ENCODE measurements at regions not wholly inside any gene's neighbourhood (a gene's known extent, or its start where the extent isn't known, plus 50 kb on each side); places are given as distances from the start of the nearest gene placed in this dataset.

DNA sequence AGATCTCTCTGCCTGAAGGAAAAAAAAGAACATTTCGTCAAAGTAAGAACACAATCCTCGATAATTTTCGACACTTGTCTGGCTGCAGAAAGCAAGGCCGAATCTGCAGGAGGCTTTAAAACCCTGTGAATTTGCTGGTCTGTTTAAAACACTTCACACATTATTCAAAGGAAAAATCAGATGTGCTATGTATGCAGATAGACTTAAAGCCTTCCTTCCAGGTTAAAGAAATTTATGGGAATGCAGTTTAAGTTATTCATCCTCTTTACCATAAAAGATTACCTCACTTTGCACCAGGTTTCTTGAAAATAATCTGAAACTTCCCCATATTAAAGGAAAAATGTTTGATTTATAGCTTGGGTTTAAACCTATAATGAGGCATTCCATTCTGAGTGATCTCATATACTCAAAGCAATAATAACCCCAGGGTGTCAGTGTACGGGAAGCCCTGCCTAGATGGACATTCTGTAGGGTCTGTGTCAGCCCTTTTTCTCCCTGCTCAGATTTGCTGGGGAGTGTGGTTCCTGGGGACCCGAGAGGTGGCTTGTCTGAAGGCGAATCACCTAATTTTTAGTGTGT is 323.5 kb upstream of the SLC24A2 start:
- TF ChIP-seq, protein P1, sequence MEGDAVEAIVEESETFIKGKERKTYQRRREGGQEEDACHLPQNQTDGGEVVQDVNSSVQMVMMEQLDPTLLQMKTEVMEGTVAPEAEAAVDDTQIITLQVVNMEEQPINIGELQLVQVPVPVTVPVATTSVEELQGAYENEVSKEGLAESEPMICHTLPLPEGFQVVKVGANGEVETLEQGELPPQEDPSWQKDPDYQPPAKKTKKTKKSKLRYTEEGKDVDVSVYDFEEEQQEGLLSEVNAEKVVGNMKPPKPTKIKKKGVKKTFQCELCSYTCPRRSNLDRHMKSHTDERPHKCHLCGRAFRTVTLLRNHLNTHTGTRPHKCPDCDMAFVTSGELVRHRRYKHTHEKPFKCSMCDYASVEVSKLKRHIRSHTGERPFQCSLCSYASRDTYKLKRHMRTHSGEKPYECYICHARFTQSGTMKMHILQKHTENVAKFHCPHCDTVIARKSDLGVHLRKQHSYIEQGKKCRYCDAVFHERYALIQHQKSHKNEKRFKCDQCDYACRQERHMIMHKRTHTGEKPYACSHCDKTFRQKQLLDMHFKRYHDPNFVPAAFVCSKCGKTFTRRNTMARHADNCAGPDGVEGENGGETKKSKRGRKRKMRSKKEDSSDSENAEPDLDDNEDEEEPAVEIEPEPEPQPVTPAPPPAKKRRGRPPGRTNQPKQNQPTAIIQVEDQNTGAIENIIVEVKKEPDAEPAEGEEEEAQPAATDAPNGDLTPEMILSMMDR (conservative IDR thresholded peaks at IDR 0.05; ENCODE audit: low read depth, low read length), result no peak
- H3K4me3 ChIP-seq (ENCODE audit: low read length), result no peak overlapping the region
- no peak for DNase-seq (ENCODE audit: low read depth)

DNA sequence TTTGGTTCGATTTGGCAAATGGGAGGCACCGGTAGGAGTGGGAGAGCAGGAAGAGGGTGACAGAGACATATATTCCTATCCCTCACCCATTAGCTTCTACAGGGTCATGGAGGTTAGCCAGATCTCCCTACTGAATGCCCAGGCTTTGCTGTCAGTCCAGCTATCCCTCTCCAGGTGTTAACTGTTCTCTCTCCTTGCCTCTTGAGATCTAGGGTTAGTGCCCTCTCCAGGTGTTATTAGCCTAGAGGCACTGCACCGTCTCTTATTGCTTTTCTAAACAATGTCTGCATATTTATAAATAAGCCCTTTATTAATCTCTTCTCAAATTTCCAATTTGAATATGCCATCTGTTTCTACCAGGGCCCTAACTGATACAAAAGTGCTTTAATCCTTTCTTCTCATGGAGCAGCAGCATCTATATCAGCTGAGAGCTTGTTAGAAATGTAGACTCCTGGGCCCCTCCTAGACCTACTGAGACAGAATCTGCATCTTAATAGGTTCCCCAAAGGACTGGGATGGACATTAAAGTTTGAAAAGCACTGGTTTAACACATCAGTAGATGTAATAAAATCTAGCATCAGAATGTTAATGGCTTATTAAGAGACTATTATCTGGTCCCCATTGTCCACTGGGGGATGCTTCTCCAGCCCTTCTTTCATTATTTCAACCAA is 322.5 kb upstream of the SLC24A2 start:
- TF ChIP-seq, protein P1 (conservative IDR thresholded peaks at IDR 0.05; ENCODE audit: low read depth, low read length), result no peak
- H3K4me3 ChIP-seq (ENCODE audit: low read length), result no peak overlapping the region
- DNase-seq (ENCODE audit: low read depth), result no peak

DNA sequence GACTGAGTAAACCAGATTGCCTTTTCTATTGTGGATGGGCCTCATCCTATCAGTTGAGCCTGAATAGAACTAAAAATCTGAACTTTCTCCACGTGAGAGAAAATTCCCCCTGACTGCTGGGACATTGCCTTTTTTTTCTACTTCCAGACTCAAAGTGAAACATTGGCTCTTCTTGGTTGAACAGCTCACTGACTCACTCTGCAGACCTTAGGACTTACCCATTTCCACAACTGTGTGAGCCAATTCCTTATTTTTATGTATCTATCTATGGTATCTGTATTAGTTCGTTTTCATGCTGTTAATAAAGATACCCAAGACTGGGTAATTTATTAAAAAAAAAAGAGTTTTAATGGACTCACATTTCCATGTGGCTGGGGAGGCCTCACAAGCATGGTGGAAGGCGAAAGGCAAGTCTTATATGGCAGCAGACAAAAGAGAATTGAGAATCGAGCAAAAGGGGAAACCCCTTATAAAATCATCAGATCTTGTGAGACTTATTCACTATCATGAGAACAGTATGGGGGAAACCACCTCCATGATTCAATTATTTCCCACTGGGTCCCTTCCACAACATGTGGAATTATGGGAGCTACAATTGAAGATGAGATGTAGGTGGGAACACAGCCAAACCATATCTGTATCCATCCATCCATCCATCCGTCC is 306.7 kb upstream of the SLC24A2 start:
- no peak overlapping the region for H3K4me3 ChIP-seq (ENCODE audit: low read length)
- DNase-seq (ENCODE audit: low read depth), result no peak
- TF ChIP-seq, protein P1 (conservative IDR thresholded peaks at IDR 0.05; ENCODE audit: low read depth, low read length), result no peak

DNA sequence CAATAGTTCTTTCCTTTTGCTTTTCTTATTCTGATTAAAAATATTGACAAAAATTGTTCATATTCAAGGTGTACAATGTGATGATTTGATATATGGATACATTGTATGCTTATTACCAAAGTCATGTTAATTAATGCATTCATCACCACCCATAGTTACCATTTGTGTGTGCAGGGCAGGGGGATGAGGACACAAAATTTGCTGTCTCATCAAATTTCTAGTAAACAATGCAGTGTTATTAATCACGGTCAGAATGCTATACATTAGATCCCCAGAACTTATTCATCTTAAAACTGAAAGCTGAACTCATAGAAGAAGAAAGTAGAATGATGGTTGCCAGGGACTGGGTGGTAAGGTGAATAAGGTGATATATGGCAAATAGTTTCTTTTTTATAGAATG is 303.7 kb upstream of the SLC24A2 start:
- H3K4me3 ChIP-seq (ENCODE audit: low read length), result no peak overlapping the region
- DNase-seq (ENCODE audit: low read depth), result no peak
- TF ChIP-seq, protein P1 (conservative IDR thresholded peaks at IDR 0.05; ENCODE audit: low read depth, low read length), result no peak

DNA sequence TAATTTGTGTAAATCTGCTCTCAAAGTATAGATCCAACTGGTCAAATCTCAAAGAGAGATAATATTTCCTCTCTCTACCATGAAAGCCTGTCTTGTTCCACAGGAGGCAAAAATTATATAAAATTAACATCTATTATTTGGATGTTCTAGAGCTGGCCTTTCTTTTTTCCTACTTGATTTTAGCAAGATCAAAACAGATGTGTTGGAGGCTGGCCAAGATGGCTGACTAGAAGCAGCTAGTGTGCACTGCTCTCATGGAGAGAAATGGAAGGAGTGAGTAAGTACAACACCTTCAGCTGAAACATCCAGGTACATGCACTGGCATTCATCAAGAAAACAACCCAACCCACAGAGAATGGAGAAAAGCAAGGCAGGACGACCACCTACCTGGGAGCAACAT is 298.6 kb upstream of the SLC24A2 start:
- TF ChIP-seq, protein P1 (conservative IDR thresholded peaks at IDR 0.05; ENCODE audit: low read depth, low read length), result no peak
- no peak for DNase-seq (ENCODE audit: low read depth)
- H3K4me3 ChIP-seq (ENCODE audit: low read length), result no peak overlapping the region

DNA sequence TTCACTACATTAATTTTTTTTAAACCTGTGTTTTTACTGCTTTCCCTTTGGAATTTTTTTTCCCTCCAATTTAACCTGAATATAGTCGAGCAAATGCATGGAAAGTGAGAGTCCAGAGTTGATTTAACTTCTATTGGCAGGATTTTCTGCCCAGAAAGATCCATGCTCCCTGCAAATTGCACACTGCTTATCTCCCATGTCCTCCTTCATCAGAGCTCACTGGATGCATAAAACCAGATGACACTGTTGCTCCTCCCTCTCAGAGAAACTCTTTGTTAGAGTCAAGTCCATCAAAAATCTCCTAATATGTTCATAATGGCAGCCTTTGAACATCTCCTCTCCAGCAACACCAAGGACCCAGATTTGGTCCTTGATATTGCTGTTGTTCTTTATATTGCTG is 297.0 kb upstream of the SLC24A2 start:
- no peak overlapping the region for H3K4me3 ChIP-seq (ENCODE audit: low read length)
- TF ChIP-seq, protein P1 (conservative IDR thresholded peaks at IDR 0.05; ENCODE audit: low read depth, low read length), result no peak
- no peak for DNase-seq (ENCODE audit: low read depth)

DNA sequence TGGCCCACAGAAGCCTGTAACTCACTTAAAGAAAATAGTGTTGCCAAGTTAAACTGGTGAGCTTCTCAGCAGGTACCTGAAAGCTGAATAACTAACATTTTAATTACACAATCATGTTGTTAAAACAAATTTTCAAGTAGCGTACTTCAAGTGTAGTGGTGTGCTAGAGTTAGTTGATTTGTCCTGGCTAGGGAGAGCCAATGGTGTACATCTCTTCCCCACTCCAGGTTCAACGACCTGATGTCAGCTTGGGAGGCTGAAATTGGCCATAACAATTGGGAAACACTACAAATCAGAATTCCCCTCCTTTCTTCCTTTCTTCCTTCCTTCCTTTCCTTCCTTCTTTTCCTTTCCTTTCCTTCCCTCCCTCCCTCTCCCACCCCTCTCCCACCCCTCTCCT is 295.3 kb upstream of the SLC24A2 start:
- TF ChIP-seq, protein P1 (conservative IDR thresholded peaks at IDR 0.05; ENCODE audit: low read depth, low read length), result no peak
- no peak for DNase-seq (ENCODE audit: low read depth)
- H3K4me3 ChIP-seq (ENCODE audit: low read length), result no peak overlapping the region

All from retinal pigment epithelial cell (primary cell).